Mesothelial cell of epicardium (in vitro differentiated cells): ENCODE measurements at regions not wholly inside any gene's neighbourhood (a gene's known extent, or its start where the extent isn't known, plus 50 kb on each side); places are given as distances from the start of the nearest gene placed in this dataset.

Experiments
- DNase-seq, 2 experiments: peaks; one replicate each; pipeline ENCODE4 v3.0.0; 2021; ENCODE audit warnings: low spot score in 2 of 2; ENCODE audit not compliant: unreplicated experiment in 2 of 2
- H3K27ac Mint-ChIP-seq: 2 replicates; pipeline ENCODE4 v1.8.0; 2021; ENCODE audit warnings: mixed read lengths
- H3K27me3 Mint-ChIP-seq: 2 replicates; pipeline ENCODE4 v1.8.0; 2021; ENCODE audit warnings: low read depth, mixed read lengths
- H3K36me3 Mint-ChIP-seq: 2 replicates; pipeline ENCODE4 v1.8.0; 2021; ENCODE audit warnings: mixed read lengths
- H3K4me1 Mint-ChIP-seq: 2 replicates; pipeline ENCODE4 v1.8.0; 2021; ENCODE audit warnings: mixed read lengths
- H3K4me3 Mint-ChIP-seq: 2 replicates; pipeline ENCODE4 v1.8.0; 2021; ENCODE audit warnings: mild to moderate bottlenecking, moderate library complexity, mixed read lengths
- H3K9me3 Mint-ChIP-seq: 2 replicates; pipeline ENCODE4 v1.8.0; 2021; ENCODE audit warnings: mixed read lengths
- CTCF ChIP-seq: fragments of 200-600 bp; sonication (generic); IDR thresholded peaks from one replicate; pipeline ENCODE4 v1.5.0; 2021; ENCODE audit warnings: antibody characterized with exemption; ENCODE audit not compliant: unreplicated experiment

- H3K9me3 Mint-ChIP-seq, result peaks cover 10% of the 10 kb centered on the region
- no peaks in the 10 kb centered on the region for H3K4me1 Mint-ChIP-seq
- no peaks in the 10 kb centered on the region for H3K27me3 Mint-ChIP-seq
These were observed 627.2 kb upstream of the STXBP6 start for GRCh38 chr14:25677111-25677510.

GRCh38 chr14:25667387-25667786 lies 617.4 kb upstream of the STXBP6 start:
- Mint-ChIP-seq H3K4me3 (no peak overlapping the region), H3K27me3 (peaks cover 2% of the 10 kb centered on the region), H3K36me3 (no peaks in the 10 kb centered on the region), H3K27ac (no peak overlapping the region), H3K9me3 (no peaks in the 10 kb centered on the region), H3K4me1 (no peaks in the 10 kb centered on the region)
- TF ChIP-seq CTCF, result no peak
- no peak for DNase-seq

More at GRCh38 chr14:25677111-25677510, 627.2 kb upstream of the STXBP6 start:
- Mint-ChIP-seq H3K36me3 (no peaks in the 10 kb centered on the region), H3K4me3 (no peak overlapping the region), H3K27ac (no peak overlapping the region)
- no peak for DNase-seq
- TF ChIP-seq CTCF, result no peak

GRCh38 chr14:25666877-25667276 lies 616.9 kb upstream of the STXBP6 start:
- H3K9me3 Mint-ChIP-seq, result no peaks in the 10 kb centered on the region
- TF ChIP-seq CTCF, result no peak
- peaks cover 2% of the 10 kb centered on the region for H3K27me3 Mint-ChIP-seq
- no peaks in the 10 kb centered on the region for H3K36me3 Mint-ChIP-seq
- no peak overlapping the region for H3K27ac Mint-ChIP-seq
- H3K4me3 Mint-ChIP-seq, result no peak overlapping the region
- H3K4me1 Mint-ChIP-seq, result no peaks in the 10 kb centered on the region
- no peak for DNase-seq

- no peak for DNase-seq
- no peaks in the 10 kb centered on the region for H3K27me3 Mint-ChIP-seq
- no peaks in the 10 kb centered on the region for H3K36me3 Mint-ChIP-seq
- no peak overlapping the region for H3K27ac Mint-ChIP-seq
- H3K9me3 Mint-ChIP-seq, result peaks cover 11% of the 10 kb centered on the region
- H3K4me1 Mint-ChIP-seq, result no peaks in the 10 kb centered on the region
- H3K4me3 Mint-ChIP-seq, result no peak overlapping the region
- TF ChIP-seq CTCF, result no peak
These were observed 609.0 kb upstream of the STXBP6 start for GRCh38 chr14:25658988-25659387.

- Mint-ChIP-seq H3K9me3 (no peaks in the 10 kb centered on the region), H3K4me1 (peaks cover 3% of the 10 kb centered on the region), H3K36me3 (no peaks in the 10 kb centered on the region), H3K27me3 (no peaks in the 10 kb centered on the region), H3K4me3 (no peak overlapping the region), H3K27ac (no peak overlapping the region)
- DNase-seq, result no peak
- TF ChIP-seq CTCF, result no peak
These were observed 580.5 kb upstream of the STXBP6 start for GRCh38 chr14:25630447-25630846.

GRCh38 chr14:25628978-25629377 lies 579.0 kb upstream of the STXBP6 start:
- peaks cover 3% of the 10 kb centered on the region for H3K4me1 Mint-ChIP-seq
- no peak overlapping the region for H3K27ac Mint-ChIP-seq
- H3K27me3 Mint-ChIP-seq, result no peaks in the 10 kb centered on the region
- no peak for TF ChIP-seq CTCF
- no peak overlapping the region for H3K4me3 Mint-ChIP-seq
- no peaks in the 10 kb centered on the region for H3K9me3 Mint-ChIP-seq
- DNase-seq, result no peak
- no peaks in the 10 kb centered on the region for H3K36me3 Mint-ChIP-seq
